Tibial nerve (tissue), 4 donors: ENCODE measurements at regions not wholly inside any gene's neighbourhood (a gene's known extent, or its start where the extent isn't known, plus 50 kb on each side); places are given as distances from the start of the nearest gene placed in this dataset.

Experiments
- DNase-seq, 2 donors: peaks; one replicate each; pipeline ENCODE4 v3.0.0-alpha.2; 2019; ENCODE audit warnings: low spot score in 2 of 2
- H3K27ac ChIP-seq, 4 donors: fragments of 200-600 bp; sonication (generic) in 3 of 4; one replicate each; pipeline ENCODE4 v1.5.1; 2017 to 2019; ENCODE audit warnings: mild to moderate bottlenecking in 1 of 4
- H3K27me3 ChIP-seq, 2 donors: fragments of 200-600 bp; sonication (generic) in 1 of 2; one replicate each; pipeline versions ENCODE4 v1.5.1 to v1.6.0; 2017 to 2019
- H3K36me3 ChIP-seq, 3 donors: fragments of 200-600 bp; sonication (generic); one replicate each; pipeline ENCODE4 v1.5.1; 2018 to 2019
- H3K4me1 ChIP-seq, 4 donors: fragments of 200-600 bp; sonication (generic) in 3 of 4; one replicate each; pipeline ENCODE4 v1.5.1; 2017 to 2019
- H3K4me3 ChIP-seq, 4 donors: fragments of 200-600 bp; sonication (generic) in 3 of 4; one replicate each; pipeline ENCODE4 v1.5.1; 2017 to 2019; ENCODE audit warnings: mild to moderate bottlenecking in 1 of 4, moderate library complexity in 1 of 4
- H3K9me3 ChIP-seq, 4 donors: fragments of 200-600 bp; sonication (generic) in 3 of 4; one replicate each; pipeline ENCODE4 v1.5.1; 2017 to 2019
- EP300 ChIP-seq, 2 donors: sonication (generic); formaldehyde crosslinking; IDR thresholded peaks; one replicate each; pipeline ENCODE4 v1.6.1; 2017; ENCODE audit warnings: antibody characterized with exemption in 2 of 2, mild to moderate bottlenecking in 1 of 2
- POLR2A ChIP-seq, 2 donors: fragments of 450-650 bp; IDR thresholded peaks; one replicate each; pipeline ENCODE4 v1.6.1; 2017; ENCODE audit warnings: antibody characterized with exemption in 2 of 2, mild to moderate bottlenecking in 2 of 2, moderate library complexity in 2 of 2
- WGBS, 2 donors: methylation state at CpG; one replicate each; pipeline ENCODE4 v1.1.5; 2018; 5-methylcytosine and 5-hydroxymethylcytosine counted together
- TF ChIP-seq, protein P1 (sequence below), 5 experiments: fragments of 200-600 bp in 3 of 5; fragments of 450-650 bp in 2 of 5; sonication (generic) in 3 of 5; IDR thresholded peaks; one replicate each; pipeline ENCODE4 v1.5.1; 2016 to 2019; ENCODE audit warnings: antibody characterized with exemption in 5 of 5, mild to moderate bottlenecking in 3 of 5, moderate library complexity in 2 of 5

DNA sequence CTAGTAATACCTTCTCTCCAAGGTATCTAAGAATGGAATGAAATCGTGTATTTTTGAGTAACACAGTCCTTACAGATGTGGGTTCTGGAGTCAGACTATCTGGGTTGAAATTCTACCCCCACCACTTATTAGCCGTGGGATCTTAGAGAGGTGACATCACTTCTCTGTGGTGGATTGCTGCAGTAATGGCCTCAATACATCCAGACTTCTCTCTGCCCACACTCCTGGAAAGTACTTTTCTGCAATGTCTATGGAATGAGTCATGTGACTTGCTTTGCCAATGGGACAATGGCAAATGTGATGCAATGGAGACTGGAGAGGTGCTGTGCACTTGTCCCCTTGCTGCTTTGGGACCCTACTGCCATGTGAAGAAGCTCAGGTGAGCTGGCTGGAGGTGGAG is 418.2 kb downstream of the HAPSTR1 start:
- Histone ChIP-seq H3K27ac (no peak overlapping the region), H3K36me3 (no peaks in the 10 kb centered on the region), H3K9me3 (peaks cover 0 to 9% (median 0%) of the 10 kb centered on the region in 4 donors), H3K4me1 (no peaks in the 10 kb centered on the region), H3K27me3 (no peaks in the 10 kb centered on the region), H3K4me3 (no peak overlapping the region)
- DNase-seq: no peak
- TF ChIP-seq POLR2A (IDR thresholded peaks at IDR 0.05): no peak
- no peak for TF ChIP-seq EP300 (IDR thresholded peaks at IDR 0.05)
- TF ChIP-seq, protein P1, sequence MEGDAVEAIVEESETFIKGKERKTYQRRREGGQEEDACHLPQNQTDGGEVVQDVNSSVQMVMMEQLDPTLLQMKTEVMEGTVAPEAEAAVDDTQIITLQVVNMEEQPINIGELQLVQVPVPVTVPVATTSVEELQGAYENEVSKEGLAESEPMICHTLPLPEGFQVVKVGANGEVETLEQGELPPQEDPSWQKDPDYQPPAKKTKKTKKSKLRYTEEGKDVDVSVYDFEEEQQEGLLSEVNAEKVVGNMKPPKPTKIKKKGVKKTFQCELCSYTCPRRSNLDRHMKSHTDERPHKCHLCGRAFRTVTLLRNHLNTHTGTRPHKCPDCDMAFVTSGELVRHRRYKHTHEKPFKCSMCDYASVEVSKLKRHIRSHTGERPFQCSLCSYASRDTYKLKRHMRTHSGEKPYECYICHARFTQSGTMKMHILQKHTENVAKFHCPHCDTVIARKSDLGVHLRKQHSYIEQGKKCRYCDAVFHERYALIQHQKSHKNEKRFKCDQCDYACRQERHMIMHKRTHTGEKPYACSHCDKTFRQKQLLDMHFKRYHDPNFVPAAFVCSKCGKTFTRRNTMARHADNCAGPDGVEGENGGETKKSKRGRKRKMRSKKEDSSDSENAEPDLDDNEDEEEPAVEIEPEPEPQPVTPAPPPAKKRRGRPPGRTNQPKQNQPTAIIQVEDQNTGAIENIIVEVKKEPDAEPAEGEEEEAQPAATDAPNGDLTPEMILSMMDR (IDR thresholded peaks at IDR 0.05): no peak
- WGBS, 2 donors: 52 to 60% methylated on average over 2 of the region's 2 CpGs

DNA sequence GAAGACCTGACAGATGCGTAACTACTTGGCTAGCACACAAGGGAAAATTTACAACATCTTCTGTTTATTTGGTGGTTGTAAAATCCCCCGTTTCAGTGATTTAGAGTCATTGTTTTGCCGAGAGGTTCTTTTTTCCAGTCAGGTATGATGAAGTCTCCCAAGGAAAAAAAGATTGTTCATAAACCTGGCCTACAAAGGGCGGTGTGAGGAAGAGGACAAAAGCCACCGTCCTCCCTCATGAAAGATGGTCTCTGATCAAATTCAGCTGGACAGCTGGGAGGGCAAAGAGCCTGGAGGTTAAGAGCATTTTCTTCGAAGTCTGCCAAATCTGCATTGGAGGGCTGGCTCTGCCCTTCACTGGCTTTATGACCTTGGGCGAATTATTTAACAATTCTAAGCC is 419.9 kb downstream of the HAPSTR1 start:
- Histone ChIP-seq H3K9me3 (peaks cover 0 to 12% (median 0%) of the 10 kb centered on the region in 4 donors), H3K4me1 (no peaks in the 10 kb centered on the region), H3K36me3 (no peaks in the 10 kb centered on the region), H3K4me3 (no peak overlapping the region), H3K27me3 (no peaks in the 10 kb centered on the region), H3K27ac (no peak overlapping the region)
- no peak for DNase-seq
- TF ChIP-seq EP300 (IDR thresholded peaks at IDR 0.05) (no peak), POLR2A (IDR thresholded peaks at IDR 0.05) (no peak)
- TF ChIP-seq, protein P1 (IDR thresholded peaks at IDR 0.05): no peak
- WGBS, 2 donors: 57 to 66% methylated on average over 7 of the region's 7 CpGs

DNA sequence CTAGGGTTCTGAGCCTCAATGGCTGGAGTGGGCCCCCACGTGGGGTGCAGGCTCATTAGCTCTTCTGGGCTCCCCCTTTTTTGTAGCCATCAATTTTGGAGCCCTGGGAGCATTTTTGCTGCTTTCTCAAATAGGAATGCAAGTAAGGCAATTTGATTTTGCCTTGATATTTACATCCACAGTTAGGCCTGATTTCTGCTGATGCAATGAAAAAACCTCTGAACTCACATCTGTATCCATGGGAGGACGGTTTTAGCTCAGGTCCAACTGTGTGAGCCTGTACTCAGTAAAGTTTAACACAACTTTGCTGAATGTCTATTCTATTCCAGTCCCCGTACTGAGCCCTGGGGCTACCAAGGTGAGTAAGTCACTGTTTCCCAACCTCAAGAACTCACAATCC is 425.0 kb downstream of the HAPSTR1 start:
- Histone ChIP-seq H3K4me3 (no peak overlapping the region), H3K36me3 (no peaks in the 10 kb centered on the region), H3K4me1 (no peaks in the 10 kb centered on the region), H3K27me3 (no peaks in the 10 kb centered on the region), H3K27ac (no peak overlapping the region), H3K9me3 (peaks cover 0 to 12% (median 0%) of the 10 kb centered on the region in 4 donors)
- no peak for DNase-seq
- WGBS, 2 donors: 85 to 90% methylated on average over 3 of the region's 3 CpGs
- TF ChIP-seq EP300 (IDR thresholded peaks at IDR 0.05): no peak
- TF ChIP-seq, protein P1 (IDR thresholded peaks at IDR 0.05): no peak
- TF ChIP-seq POLR2A (IDR thresholded peaks at IDR 0.05): no peak

DNA sequence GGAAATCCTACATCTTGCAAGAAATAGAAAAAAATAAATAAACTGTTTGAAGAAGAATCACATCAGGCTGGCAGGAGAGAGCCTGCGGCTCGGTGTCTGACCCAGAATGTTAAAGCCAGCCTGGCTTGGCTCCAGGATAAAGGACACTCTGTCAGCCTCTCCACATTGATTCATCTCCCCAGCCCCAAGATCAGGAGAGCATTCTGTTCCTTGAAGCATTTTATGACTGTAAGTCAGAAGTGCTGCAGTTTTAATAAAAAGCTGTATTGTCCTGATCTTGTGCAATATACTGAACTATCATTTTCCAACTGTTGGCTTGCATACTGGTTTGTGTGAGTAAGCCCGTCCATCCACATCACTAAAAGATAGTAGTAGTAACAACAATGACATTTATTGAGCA is 426.6 kb downstream of the HAPSTR1 start:
- Histone ChIP-seq H3K27me3 (no peaks in the 10 kb centered on the region), H3K9me3 (peaks cover 0 to 9% (median 0%) of the 10 kb centered on the region in 4 donors), H3K4me1 (no peaks in the 10 kb centered on the region), H3K4me3 (no peak overlapping the region), H3K27ac (no peak overlapping the region), H3K36me3 (no peaks in the 10 kb centered on the region)
- TF ChIP-seq EP300 (IDR thresholded peaks at IDR 0.05) (no peak), POLR2A (IDR thresholded peaks at IDR 0.05) (no peak)
- TF ChIP-seq, protein P1 (IDR thresholded peaks at IDR 0.05): no peak
- WGBS, 2 donors: 22% methylated on average over 3 of the region's 3 CpGs
- DNase-seq: no peak

DNA sequence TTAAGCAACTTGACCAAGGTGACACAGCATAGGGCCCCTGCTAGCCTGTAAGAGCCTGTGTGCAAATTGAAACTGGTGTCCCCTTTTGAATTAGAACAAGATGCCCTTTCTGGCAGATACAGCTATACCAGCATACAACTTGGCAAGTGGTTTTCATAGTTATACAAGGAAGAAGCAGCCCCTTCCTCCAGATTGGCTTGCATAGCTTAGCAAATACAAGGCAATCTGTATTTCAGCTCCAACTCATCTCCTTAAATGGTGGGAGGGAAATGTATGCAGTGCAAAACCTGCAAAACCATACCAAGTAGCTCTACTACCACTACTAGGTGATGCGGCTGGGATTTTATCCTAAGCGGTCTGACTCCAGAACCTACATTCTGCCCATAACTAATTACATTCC is 427.1 kb downstream of the HAPSTR1 start:
- TF ChIP-seq POLR2A (IDR thresholded peaks at IDR 0.05): no peak
- TF ChIP-seq, protein P1 (IDR thresholded peaks at IDR 0.05): no peak
- TF ChIP-seq EP300 (IDR thresholded peaks at IDR 0.05): no peak
- H3K27me3 ChIP-seq: no peaks in the 10 kb centered on the region
- no peak overlapping the region for H3K27ac ChIP-seq
- H3K36me3 ChIP-seq: no peaks in the 10 kb centered on the region
- 94 to 98% methylated on average over 2 of the region's 2 CpGs for WGBS, 2 donors
- H3K9me3 ChIP-seq: peaks cover 0 to 4% (median 0%) of the 10 kb centered on the region in 4 donors
- no peak overlapping the region for H3K4me3 ChIP-seq
- DNase-seq: no peak
- no peaks in the 10 kb centered on the region for H3K4me1 ChIP-seq
